ENCODE measurements at regions not wholly inside any gene's neighbourhood (a gene's known extent, or its start where the extent isn't known, plus 50 kb on each side); places are given as distances from the start of the nearest gene placed in this dataset.

DNA sequence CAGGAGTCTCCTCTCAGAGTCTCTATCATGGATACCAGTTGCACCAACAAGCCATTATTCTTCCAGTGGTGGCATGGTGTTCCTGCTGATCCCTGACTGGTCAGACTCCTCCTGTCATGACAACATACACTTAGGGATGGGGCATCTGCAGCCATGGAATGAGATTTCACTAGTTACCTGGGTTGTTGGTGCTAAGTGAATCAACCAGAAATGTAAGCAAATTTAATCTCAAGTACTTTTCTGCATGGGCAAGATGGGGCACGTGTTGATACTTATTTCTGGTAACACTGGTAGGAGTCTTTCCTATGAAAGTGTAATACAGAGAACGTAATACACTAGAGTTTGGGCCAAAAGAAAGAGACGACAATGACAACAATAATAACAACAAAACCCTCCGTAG, 211.5 kb upstream of the FOXN3 start:
- Histone ChIP-seq H4K20me1 (ENCODE audit: insufficient read depth, low read length) (no peaks in the 10 kb centered on the region), H3K27ac (ENCODE audit: low read depth, low read length) (no peak overlapping the region), H3K4me3 (ENCODE audit: insufficient read depth, low read length) (no peak overlapping the region), H3K9me3 (ENCODE audit: low read depth, low read length) (no peaks in the 10 kb centered on the region), H3K27me3 (ENCODE audit: insufficient read depth, low read length) (no peaks in the 10 kb centered on the region), H3K4me1 (ENCODE audit: insufficient read depth, low read length) (peaks cover 12% of the 10 kb centered on the region), H2AFZ (ENCODE audit: low read length) (no peak overlapping the region), H3K4me2 (ENCODE audit: insufficient read depth, low read length) (no peak overlapping the region), H3K36me3 (ENCODE audit: insufficient read depth, low read length) (no peaks in the 10 kb centered on the region), H3K79me2 (ENCODE audit: insufficient read depth, low read length) (no peaks in the 10 kb centered on the region)
- TF ChIP-seq, protein P1, sequence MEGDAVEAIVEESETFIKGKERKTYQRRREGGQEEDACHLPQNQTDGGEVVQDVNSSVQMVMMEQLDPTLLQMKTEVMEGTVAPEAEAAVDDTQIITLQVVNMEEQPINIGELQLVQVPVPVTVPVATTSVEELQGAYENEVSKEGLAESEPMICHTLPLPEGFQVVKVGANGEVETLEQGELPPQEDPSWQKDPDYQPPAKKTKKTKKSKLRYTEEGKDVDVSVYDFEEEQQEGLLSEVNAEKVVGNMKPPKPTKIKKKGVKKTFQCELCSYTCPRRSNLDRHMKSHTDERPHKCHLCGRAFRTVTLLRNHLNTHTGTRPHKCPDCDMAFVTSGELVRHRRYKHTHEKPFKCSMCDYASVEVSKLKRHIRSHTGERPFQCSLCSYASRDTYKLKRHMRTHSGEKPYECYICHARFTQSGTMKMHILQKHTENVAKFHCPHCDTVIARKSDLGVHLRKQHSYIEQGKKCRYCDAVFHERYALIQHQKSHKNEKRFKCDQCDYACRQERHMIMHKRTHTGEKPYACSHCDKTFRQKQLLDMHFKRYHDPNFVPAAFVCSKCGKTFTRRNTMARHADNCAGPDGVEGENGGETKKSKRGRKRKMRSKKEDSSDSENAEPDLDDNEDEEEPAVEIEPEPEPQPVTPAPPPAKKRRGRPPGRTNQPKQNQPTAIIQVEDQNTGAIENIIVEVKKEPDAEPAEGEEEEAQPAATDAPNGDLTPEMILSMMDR (IDR thresholded peaks at IDR 0.05; ENCODE audit: extremely low read depth, low read depth, low read length) = no peak
- no peak for DNase-seq (ENCODE audit: insufficient read length, low spot score, missing footprints)

DNA sequence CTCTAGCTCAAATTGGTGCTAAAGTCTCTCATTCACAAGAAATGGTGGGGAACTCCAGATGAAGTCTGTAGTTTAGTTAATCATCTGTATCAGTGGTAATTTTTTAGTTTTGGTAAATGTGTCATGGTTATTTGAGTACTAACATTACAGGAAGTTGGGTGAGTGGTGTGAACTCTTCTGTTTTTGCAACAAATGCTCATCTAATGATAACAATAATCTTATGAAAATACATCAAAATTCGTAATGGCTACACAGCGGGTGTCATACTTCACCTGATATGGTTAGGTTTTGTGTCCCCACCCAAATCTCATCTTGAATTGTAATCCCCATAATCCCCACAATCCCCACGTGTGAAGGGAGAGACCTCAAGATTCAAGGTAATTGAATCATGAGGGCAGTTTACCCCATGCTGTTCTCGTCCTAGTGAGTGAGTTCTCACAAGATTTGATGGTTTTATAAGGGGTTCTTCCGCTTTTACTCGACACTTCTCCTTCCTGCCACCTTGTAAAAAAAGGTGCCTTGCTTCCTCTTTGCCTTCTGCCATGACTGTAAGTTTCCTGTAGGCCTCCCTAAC, 209.3 kb upstream of the FOXN3 start:
- peaks cover 12% of the 10 kb centered on the region for H3K4me1 ChIP-seq (ENCODE audit: insufficient read depth, low read length)
- TF ChIP-seq, protein P1 (IDR thresholded peaks at IDR 0.05; ENCODE audit: extremely low read depth, low read depth, low read length) = no peak
- no peak for DNase-seq (ENCODE audit: insufficient read length, low spot score, missing footprints)
- no peaks in the 10 kb centered on the region for H3K36me3 ChIP-seq (ENCODE audit: insufficient read depth, low read length)
- H3K27me3 ChIP-seq (ENCODE audit: insufficient read depth, low read length) = no peaks in the 10 kb centered on the region
- no peaks in the 10 kb centered on the region for H4K20me1 ChIP-seq (ENCODE audit: insufficient read depth, low read length)
- H3K4me2 ChIP-seq (ENCODE audit: insufficient read depth, low read length) = no peak overlapping the region
- no peak overlapping the region for H3K27ac ChIP-seq (ENCODE audit: low read depth, low read length)
- H2AFZ ChIP-seq (ENCODE audit: low read length) = no peak overlapping the region
- no peaks in the 10 kb centered on the region for H3K9me3 ChIP-seq (ENCODE audit: low read depth, low read length)
- H3K79me2 ChIP-seq (ENCODE audit: insufficient read depth, low read length) = no peaks in the 10 kb centered on the region
- no peak overlapping the region for H3K4me3 ChIP-seq (ENCODE audit: insufficient read depth, low read length)

DNA sequence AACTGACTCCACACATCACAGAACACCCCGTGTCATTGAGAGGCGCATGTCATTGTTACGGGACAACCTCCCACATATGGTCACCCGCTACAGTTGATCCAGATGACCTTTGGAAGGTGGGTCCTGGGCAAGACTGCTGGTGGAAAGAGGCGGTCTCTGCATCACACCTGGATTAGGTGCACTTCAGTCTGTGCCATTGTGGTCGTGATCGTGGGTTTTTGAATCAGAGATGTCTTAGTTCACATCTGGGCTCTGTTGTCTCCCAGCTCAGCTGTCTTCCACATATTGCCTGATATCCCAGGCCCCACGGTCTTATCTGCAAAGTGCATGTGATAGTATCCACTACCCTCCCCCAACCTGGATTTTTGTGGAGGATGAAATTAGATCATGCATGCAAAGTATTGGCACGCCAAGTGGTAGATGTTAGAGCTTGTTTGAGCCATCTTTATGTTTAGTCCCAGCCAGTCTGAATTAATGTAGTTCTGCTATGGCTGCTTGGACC, 208.7 kb upstream of the FOXN3 start:
- Histone ChIP-seq H3K4me1 (ENCODE audit: insufficient read depth, low read length) (peaks cover 10% of the 10 kb centered on the region), H3K4me2 (ENCODE audit: insufficient read depth, low read length) (no peak overlapping the region), H3K79me2 (ENCODE audit: insufficient read depth, low read length) (no peaks in the 10 kb centered on the region), H2AFZ (ENCODE audit: low read length) (no peak overlapping the region), H3K36me3 (ENCODE audit: insufficient read depth, low read length) (no peaks in the 10 kb centered on the region), H3K9me3 (ENCODE audit: low read depth, low read length) (no peaks in the 10 kb centered on the region), H3K27me3 (ENCODE audit: insufficient read depth, low read length) (no peaks in the 10 kb centered on the region), H3K27ac (ENCODE audit: low read depth, low read length) (no peak overlapping the region), H3K4me3 (ENCODE audit: insufficient read depth, low read length) (no peak overlapping the region), H4K20me1 (ENCODE audit: insufficient read depth, low read length) (no peaks in the 10 kb centered on the region)
- no peak for DNase-seq (ENCODE audit: insufficient read length, low spot score, missing footprints)
- TF ChIP-seq, protein P1 (IDR thresholded peaks at IDR 0.05; ENCODE audit: extremely low read depth, low read depth, low read length) = no peak

DNA sequence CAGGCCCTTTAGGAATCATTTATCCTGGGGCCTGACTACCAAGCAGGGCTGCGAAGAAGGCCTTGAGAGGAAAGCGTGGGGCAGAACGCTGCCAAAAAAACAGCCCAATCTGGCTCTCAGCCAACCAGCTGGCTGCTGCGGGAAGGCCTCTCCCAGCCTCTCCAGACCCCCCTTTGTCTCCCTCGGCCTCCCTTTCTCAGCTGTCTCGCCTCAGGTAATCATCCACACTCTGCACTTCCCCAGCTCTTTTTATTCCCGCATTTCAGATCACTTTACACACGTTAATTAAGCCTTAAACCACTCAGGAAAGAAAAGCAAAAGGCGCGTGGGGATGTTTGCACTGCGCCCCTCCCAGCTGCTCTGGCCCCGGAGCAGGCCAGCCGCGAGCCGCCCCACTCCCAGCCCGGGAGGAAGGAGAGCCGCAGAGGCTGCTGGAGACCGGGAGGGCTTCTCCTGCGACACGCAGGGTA, 208.2 kb upstream of the FOXN3 start:
- H4K20me1 ChIP-seq (ENCODE audit: insufficient read depth, low read length) = no peaks in the 10 kb centered on the region
- TF ChIP-seq, protein P1 (IDR thresholded peaks at IDR 0.05; ENCODE audit: extremely low read depth, low read depth, low read length) = no peak
- no peak overlapping the region for H3K27ac ChIP-seq (ENCODE audit: low read depth, low read length)
- no peak for DNase-seq (ENCODE audit: insufficient read length, low spot score, missing footprints)
- no peaks in the 10 kb centered on the region for H3K36me3 ChIP-seq (ENCODE audit: insufficient read depth, low read length)
- no peaks in the 10 kb centered on the region for H3K9me3 ChIP-seq (ENCODE audit: low read depth, low read length)
- no peak overlapping the region for H3K4me3 ChIP-seq (ENCODE audit: insufficient read depth, low read length)
- H2AFZ ChIP-seq (ENCODE audit: low read length) = no peak overlapping the region
- no peaks in the 10 kb centered on the region for H3K27me3 ChIP-seq (ENCODE audit: insufficient read depth, low read length)
- H3K4me2 ChIP-seq (ENCODE audit: insufficient read depth, low read length) = no peak overlapping the region
- H3K4me1 ChIP-seq (ENCODE audit: insufficient read depth, low read length) = peaks cover 5% of the 10 kb centered on the region
- H3K79me2 ChIP-seq (ENCODE audit: insufficient read depth, low read length) = no peaks in the 10 kb centered on the region

Measured in osteoblast (primary cell).